ENCODE measurements at regions not wholly inside any gene's neighbourhood (a gene's known extent, or its start where the extent isn't known, plus 50 kb on each side); places are given as distances from the start of the nearest gene placed in this dataset.

- H3K9me3 ChIP-seq (ENCODE audit: control insufficient read depth in 4 of 4, insufficient read depth in 3 of 4, low read length in 3 of 4) = no peaks in the 10 kb centered on the region
- TF ChIP-seq CTCF (IDR thresholded peaks at IDR 0.05; ENCODE audit: control extremely low read depth, extremely low read depth) = no peak
- peaks cover 0 to 2% (median 0%) of the 10 kb centered on the region in 5 donors for H3K4me1 ChIP-seq (ENCODE audit: control insufficient read depth in 5 of 5, insufficient read depth in 5 of 5, low read length in 5 of 5)
- 64 to 76% methylated on average over 2 of the region's 2 CpGs for WGBS, 2 donors
- no peak overlapping the region for H3K27ac ChIP-seq (ENCODE audit: low read depth in 1 of 2, low read length in 1 of 2)
- H3K4me3 ChIP-seq = no peak overlapping the region
- no peak overlapping the region for H3K9ac ChIP-seq (ENCODE audit: insufficient read depth in 1 of 2, low read length in 2 of 2)
- DNase-seq (no peak), ATAC-seq (ENCODE audit: insufficient read depth, low FRiP score) (no peak)
- H3K36me3 ChIP-seq (ENCODE audit: control insufficient read depth in 4 of 4, insufficient read depth in 4 of 4, low read length in 4 of 4) = no peaks in the 10 kb centered on the region
- H3K27me3 ChIP-seq (ENCODE audit: control insufficient read depth in 3 of 3, insufficient read depth in 3 of 3, low read length in 2 of 3) = no peaks in the 10 kb centered on the region
Observed at GRCh38 chr4:43993196-43993902, 455.3 kb downstream of the KCTD8 start.

GRCh38 chr4:43999669-44000068, 448.9 kb downstream of the KCTD8 start:
- Histone ChIP-seq H3K4me3 (no peak overlapping the region), H3K36me3 (ENCODE audit: control insufficient read depth in 4 of 4, insufficient read depth in 4 of 4, low read length in 4 of 4) (no peaks in the 10 kb centered on the region), H3K9me3 (ENCODE audit: control insufficient read depth in 4 of 4, insufficient read depth in 3 of 4, low read length in 3 of 4) (no peaks in the 10 kb centered on the region), H3K27ac (ENCODE audit: low read depth in 1 of 2, low read length in 1 of 2) (no peak overlapping the region), H3K27me3 (ENCODE audit: control insufficient read depth in 3 of 3, insufficient read depth in 3 of 3, low read length in 2 of 3) (no peaks in the 10 kb centered on the region), H3K9ac (ENCODE audit: insufficient read depth in 1 of 2, low read length in 2 of 2) (no peak overlapping the region), H3K4me1 (ENCODE audit: control insufficient read depth in 5 of 5, insufficient read depth in 5 of 5, low read length in 5 of 5) (no peaks in the 10 kb centered on the region)
- DNase-seq (no peak), ATAC-seq (ENCODE audit: insufficient read depth, low FRiP score) (no peak)
- no peak for TF ChIP-seq CTCF (IDR thresholded peaks at IDR 0.05; ENCODE audit: control extremely low read depth, extremely low read depth)
- WGBS, 2 donors = 84 to 87% methylated on average over 1 of the region's 1 CpG

GRCh38 chr4:44002368-44002767, 446.2 kb downstream of the KCTD8 start:
- no peak for DNase-seq
- WGBS, 2 donors = 76 to 88% methylated on average over 5 of the region's 5 CpGs
- no peak for TF ChIP-seq CTCF (IDR thresholded peaks at IDR 0.05; ENCODE audit: control extremely low read depth, extremely low read depth)

More at GRCh38 chr4:44002368-44002767, 446.2 kb downstream of the KCTD8 start:
- no peak overlapping the region for H3K4me3 ChIP-seq
- no peaks in the 10 kb centered on the region for H3K36me3 ChIP-seq (ENCODE audit: control insufficient read depth in 4 of 4, insufficient read depth in 4 of 4, low read length in 4 of 4)
- no peak overlapping the region for H3K27ac ChIP-seq (ENCODE audit: low read depth in 1 of 2, low read length in 1 of 2)
- no peak overlapping the region for H3K9ac ChIP-seq (ENCODE audit: insufficient read depth in 1 of 2, low read length in 2 of 2)
- H3K27me3 ChIP-seq (ENCODE audit: control insufficient read depth in 3 of 3, insufficient read depth in 3 of 3, low read length in 2 of 3) = no peaks in the 10 kb centered on the region
- H3K9me3 ChIP-seq (ENCODE audit: control insufficient read depth in 4 of 4, insufficient read depth in 3 of 4, low read length in 3 of 4) = no peaks in the 10 kb centered on the region
- H3K4me1 ChIP-seq (ENCODE audit: control insufficient read depth in 5 of 5, insufficient read depth in 5 of 5, low read length in 5 of 5) = no peaks in the 10 kb centered on the region
- no peak for ATAC-seq (ENCODE audit: insufficient read depth, low FRiP score)

Data from lung (tissue), 11 donors.